Adrenal gland (tissue), 5 donors: ENCODE measurements at regions not wholly inside any gene's neighbourhood (a gene's known extent, or its start where the extent isn't known, plus 50 kb on each side); places are given as distances from the start of the nearest gene placed in this dataset.

ENCODE experiments used
- POLR2A ChIP-seq, 2 donors: fragments of 450-650 bp; IDR thresholded peaks; one replicate each; pipeline ENCODE4 v1.6.1; 2017; ENCODE audit warnings: antibody characterized with exemption in 2 of 2, mild to moderate bottlenecking in 2 of 2, moderate library complexity in 1 of 2
- TF ChIP-seq, protein P1 (sequence below), 6 experiments: fragments of 450-650 bp in 4 of 6; fragments of 200-600 bp in 2 of 6; sonication (generic) in 1 of 6; IDR thresholded peaks; 1 replicate in 5 of 6; 2 replicates in 1 of 6; pipeline versions ENCODE4 v1.5.1 to v1.8.0; 2016 to 2021; ENCODE audit warnings: antibody characterized with exemption in 6 of 6, mild to moderate bottlenecking in 2 of 6, moderate library complexity in 1 of 6
- donor health status: DM: no; HTN: no; CAD: no.

- TF ChIP-seq, protein P1, sequence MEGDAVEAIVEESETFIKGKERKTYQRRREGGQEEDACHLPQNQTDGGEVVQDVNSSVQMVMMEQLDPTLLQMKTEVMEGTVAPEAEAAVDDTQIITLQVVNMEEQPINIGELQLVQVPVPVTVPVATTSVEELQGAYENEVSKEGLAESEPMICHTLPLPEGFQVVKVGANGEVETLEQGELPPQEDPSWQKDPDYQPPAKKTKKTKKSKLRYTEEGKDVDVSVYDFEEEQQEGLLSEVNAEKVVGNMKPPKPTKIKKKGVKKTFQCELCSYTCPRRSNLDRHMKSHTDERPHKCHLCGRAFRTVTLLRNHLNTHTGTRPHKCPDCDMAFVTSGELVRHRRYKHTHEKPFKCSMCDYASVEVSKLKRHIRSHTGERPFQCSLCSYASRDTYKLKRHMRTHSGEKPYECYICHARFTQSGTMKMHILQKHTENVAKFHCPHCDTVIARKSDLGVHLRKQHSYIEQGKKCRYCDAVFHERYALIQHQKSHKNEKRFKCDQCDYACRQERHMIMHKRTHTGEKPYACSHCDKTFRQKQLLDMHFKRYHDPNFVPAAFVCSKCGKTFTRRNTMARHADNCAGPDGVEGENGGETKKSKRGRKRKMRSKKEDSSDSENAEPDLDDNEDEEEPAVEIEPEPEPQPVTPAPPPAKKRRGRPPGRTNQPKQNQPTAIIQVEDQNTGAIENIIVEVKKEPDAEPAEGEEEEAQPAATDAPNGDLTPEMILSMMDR (IDR thresholded peaks at IDR 0.05): no peak
- TF ChIP-seq POLR2A (IDR thresholded peaks at IDR 0.05): no peak
Observed at GRCh38 chr2:215832791-215833190, 180.6 kb downstream of the MREG start.
